Retinal pigment epithelial cell (primary cell): ENCODE measurements at regions not wholly inside any gene's neighbourhood (a gene's known extent, or its start where the extent isn't known, plus 50 kb on each side); places are given as distances from the start of the nearest gene placed in this dataset.

ENCODE experiments used
- DNase-seq: peaks from one replicate; pipeline ENCODE4 v3.0.0-alpha.2; 2010; ENCODE audit warnings: low read depth
- H3K4me3 ChIP-seq: 2 replicates; pipeline ENCODE4 v1.5.1; 2011; ENCODE audit warnings: mild to moderate bottlenecking, low read length, control low read depth, moderate library complexity
- CTCF ChIP-seq: conservative IDR thresholded peaks from 2 replicates; pipeline ENCODE4 v1.5.1; 2011; ENCODE audit warnings: low read depth, low read length, control low read depth, inconsistent platforms

- no peak for DNase-seq
- H3K4me3 ChIP-seq, result no peak overlapping the region
- TF ChIP-seq CTCF, result no peak
These were observed 292.8 kb upstream of the SFSWAP start for GRCh38 chr12:131418121-131418520.

GRCh38 chr12:131418884-131419283 is 292.0 kb upstream of the SFSWAP start:
- H3K4me3 ChIP-seq, result no peak overlapping the region
- no peak for DNase-seq
- no peak for TF ChIP-seq CTCF

- no peak for DNase-seq
- no peak for TF ChIP-seq CTCF
- H3K4me3 ChIP-seq, result no peak overlapping the region
These were observed 289.9 kb upstream of the SFSWAP start for GRCh38 chr12:131420867-131421447.

GRCh38 chr12:131421509-131422186 is 289.2 kb upstream of the SFSWAP start:
- TF ChIP-seq CTCF, result no peak
- DNase-seq, result no peak
- no peak overlapping the region for H3K4me3 ChIP-seq

- no peak for TF ChIP-seq CTCF
- no peak overlapping the region for H3K4me3 ChIP-seq
- no peak for DNase-seq
These were observed 288.7 kb upstream of the SFSWAP start for GRCh38 chr12:131422187-131422520.

- H3K4me3 ChIP-seq, result no peak overlapping the region
- no peak for TF ChIP-seq CTCF
- no peak for DNase-seq
These were observed 288.1 kb upstream of the SFSWAP start for GRCh38 chr12:131422744-131423143.

- H3K4me3 ChIP-seq, result no peak overlapping the region
- no peak for DNase-seq
- no peak for TF ChIP-seq CTCF
These were observed 286.6 kb upstream of the SFSWAP start for GRCh38 chr12:131424270-131424669.
